ENCODE measurements at regions not wholly inside any gene's neighbourhood (a gene's known extent, or its start where the extent isn't known, plus 50 kb on each side); places are given as distances from the start of the nearest gene placed in this dataset.

- DNase-seq, result no peak
These were observed 308.8 kb downstream of the MAP2K6 start for GRCh38 chr17:69723316-69723715.

GRCh38 chr17:69723741-69724140, 309.2 kb downstream of the MAP2K6 start:
- DNase-seq, result no peak

- DNase-seq, result no peak
These were observed 309.7 kb downstream of the MAP2K6 start for GRCh38 chr17:69724238-69724637.

- DNase-seq, result no peak
These were observed 310.6 kb downstream of the MAP2K6 start for GRCh38 chr17:69725146-69725545.

- DNase-seq, result no peak
These were observed 314.3 kb downstream of the MAP2K6 start for GRCh38 chr17:69728816-69729215.

GRCh38 chr17:69729944-69730343, 315.4 kb downstream of the MAP2K6 start:
- DNase-seq, result no peak

GRCh38 chr17:69732272-69732918, 317.9 kb downstream of the MAP2K6 start:
- DNase-seq, result no peak

GRCh38 chr17:69733171-69734012, 318.9 kb downstream of the MAP2K6 start:
- DNase-seq, result no peak

GRCh38 chr17:69734656-69735055, 320.2 kb downstream of the MAP2K6 start:
- no peak for DNase-seq

GRCh38 chr17:69735285-69735684, 320.8 kb downstream of the MAP2K6 start:
- no peak for DNase-seq

- DNase-seq, result no peak
These were observed 328.6 kb downstream of the MAP2K6 start for GRCh38 chr17:69743091-69743490.

- no peak for DNase-seq
These were observed 330.1 kb downstream of the MAP2K6 start for GRCh38 chr17:69744512-69745070.

- DNase-seq, result no peak
These were observed 325.1 kb upstream of the KCNJ16 start for GRCh38 chr17:69749911-69750310.

GRCh38 chr17:69757688-69758430, 317.2 kb upstream of the KCNJ16 start:
- DNase-seq, result no peak

GRCh38 chr17:69760562-69760961, 314.5 kb upstream of the KCNJ16 start:
- no peak for DNase-seq

GRCh38 chr17:69761011-69761410, 314.0 kb upstream of the KCNJ16 start:
- DNase-seq, result no peak

GRCh38 chr17:69761767-69762321, 313.2 kb upstream of the KCNJ16 start:
- DNase-seq, result no peak

- no peak for DNase-seq
These were observed 312.7 kb upstream of the KCNJ16 start for GRCh38 chr17:69762359-69762758.

- no peak for DNase-seq
These were observed 312.3 kb upstream of the KCNJ16 start for GRCh38 chr17:69762766-69763165.

GRCh38 chr17:69763503-69763902, 311.5 kb upstream of the KCNJ16 start:
- no peak for DNase-seq

GRCh38 chr17:69764146-69764545, 310.9 kb upstream of the KCNJ16 start:
- no peak for DNase-seq

- no peak for DNase-seq
These were observed 306.0 kb upstream of the KCNJ16 start for GRCh38 chr17:69769050-69769449.

GRCh38 chr17:69773081-69773480, 301.9 kb upstream of the KCNJ16 start:
- DNase-seq, result no peak
